NT2/D1 (cell line): ENCODE measurements at regions not wholly inside any gene's neighbourhood (a gene's known extent, or its start where the extent isn't known, plus 50 kb on each side); places are given as distances from the start of the nearest gene placed in this dataset.

Experiments
- SUZ12 ChIP-seq: IDR thresholded peaks from 2 replicates; pipeline ENCODE4 v1.6.1; 2011; ENCODE audit not compliant: insufficient read length, insufficient read depth; ENCODE audit errors: extremely low read depth
- YY1 ChIP-seq: IDR thresholded peaks from 2 replicates; pipeline ENCODE4 v1.6.1; 2011; ENCODE audit not compliant: insufficient read length, insufficient read depth
- ZNF274 ChIP-seq: IDR thresholded peaks from 2 replicates; pipeline ENCODE4 v1.6.1; 2011; ENCODE audit warnings: mild to moderate bottlenecking, low read depth, low read length

GRCh38 chr9:120235081-120235480 lies 344.9 kb downstream of the CDK5RAP2 start:
- TF ChIP-seq YY1 (no peak), SUZ12 (no peak), ZNF274 (no peak)
